HG03175 (cell line): ENCODE measurements at regions not wholly inside any gene's neighbourhood (a gene's known extent, or its start where the extent isn't known, plus 50 kb on each side); places are given as distances from the start of the nearest gene placed in this dataset.
"Not testable (repeated sequence)": the region's sequence is repeated elsewhere in the genome, so short reads cannot be mapped to it uniquely, and the experiment has no call there.

Experiments
- ATAC-seq: cut with Tn5 transposase; IDR thresholded peaks from one replicate; pipeline ENCODE4 v1.9.1; 2021; ENCODE audit warnings: mild to moderate bottlenecking, moderate library complexity; ENCODE audit not compliant: unreplicated experiment

GRCh38 chr11:49817705-49818430 is 134.3 kb upstream of the OR4C13 start:
- not testable (repeated sequence) for ATAC-seq

GRCh38 chr11:49823188-49823587 is 129.0 kb upstream of the OR4C13 start:
- not testable (repeated sequence) for ATAC-seq

- not testable (repeated sequence) for ATAC-seq
Measured at GRCh38 chr11:49850541-49850940, 101.7 kb upstream of the OR4C13 start.

- no peak for ATAC-seq
Measured at GRCh38 chr11:49851511-49851910, 100.7 kb upstream of the OR4C13 start.

GRCh38 chr11:49851971-49852389 is 100.2 kb upstream of the OR4C13 start:
- no peak for ATAC-seq

GRCh38 chr11:49888875-49889274 is 63.3 kb upstream of the OR4C13 start:
- not testable (repeated sequence) for ATAC-seq

- not testable (repeated sequence) for ATAC-seq
Measured at GRCh38 chr11:49891910-49892671, 60.1 kb upstream of the OR4C13 start.

- ATAC-seq: not testable (repeated sequence)
Measured at GRCh38 chr11:49893442-49893841, 58.7 kb upstream of the OR4C13 start.
